CD4-positive, alpha-beta T cell treated with Interleukin-17A for 1 hour (primary cell): ENCODE measurements at regions not wholly inside any gene's neighbourhood (a gene's known extent, or its start where the extent isn't known, plus 50 kb on each side); places are given as distances from the start of the nearest gene placed in this dataset.

Source experiments
- DNase-seq: peaks from one replicate; pipeline ENCODE4 v3.0.0-alpha.2; 2020

GRCh38 chr11:91800208-91800914, 424.3 kb upstream of the FAT3 start:
- no peak for DNase-seq

GRCh38 chr11:91798240-91798639, 426.4 kb upstream of the FAT3 start:
- no peak for DNase-seq

- DNase-seq: no peak
Measured at GRCh38 chr11:91796999-91797398, 427.6 kb upstream of the FAT3 start.

- no peak for DNase-seq
Measured at GRCh38 chr11:91795139-91795887, 429.3 kb upstream of the FAT3 start.

GRCh38 chr11:91794146-91794545, 430.5 kb upstream of the FAT3 start:
- no peak for DNase-seq

- DNase-seq: no peak
Measured at GRCh38 chr11:91792779-91793262, 431.8 kb upstream of the FAT3 start.

- DNase-seq: no peak
Measured at GRCh38 chr11:91791171-91791468, 433.5 kb upstream of the FAT3 start.

- no peak for DNase-seq
Measured at GRCh38 chr11:91790346-91791170, 434.1 kb upstream of the FAT3 start.

- DNase-seq: no peak
Measured at GRCh38 chr11:91788764-91789163, 435.9 kb upstream of the FAT3 start.

- DNase-seq: no peak
Measured at GRCh38 chr11:91786097-91786496, 438.5 kb upstream of the FAT3 start.

- DNase-seq: no peak
Measured at GRCh38 chr11:91783173-91783572, 441.4 kb upstream of the FAT3 start.

GRCh38 chr11:91778758-91779157, 445.9 kb upstream of the FAT3 start:
- no peak for DNase-seq

- no peak for DNase-seq
Measured at GRCh38 chr11:91776655-91777054, 448.0 kb upstream of the FAT3 start.

GRCh38 chr11:91773090-91773489, 451.5 kb upstream of the FAT3 start:
- no peak for DNase-seq

- no peak for DNase-seq
Measured at GRCh38 chr11:91771961-91772360, 452.7 kb upstream of the FAT3 start.

GRCh38 chr11:91768783-91769182, 455.8 kb upstream of the FAT3 start:
- no peak for DNase-seq

- DNase-seq: no peak
Measured at GRCh38 chr11:91763331-91763730, 461.3 kb upstream of the FAT3 start.

GRCh38 chr11:91761406-91762025, 463.1 kb upstream of the FAT3 start:
- no peak for DNase-seq

- DNase-seq: no peak
Measured at GRCh38 chr11:91756829-91757480, 467.7 kb upstream of the FAT3 start.

GRCh38 chr11:91755951-91756707, 468.5 kb upstream of the FAT3 start:
- no peak for DNase-seq

- no peak for DNase-seq
Measured at GRCh38 chr11:91755526-91755925, 469.1 kb upstream of the FAT3 start.

- no peak for DNase-seq
Measured at GRCh38 chr11:91749251-91749650, 475.4 kb upstream of the FAT3 start.
